ENCODE measurements at regions not wholly inside any gene's neighbourhood (a gene's known extent, or its start where the extent isn't known, plus 50 kb on each side); places are given as distances from the start of the nearest gene placed in this dataset.
"Not testable (repeated sequence)": the region's sequence is repeated elsewhere in the genome, so short reads cannot be mapped to it uniquely, and the experiment has no call there.

- DNase-seq (ENCODE audit: low spot score) = no peak
- intact Hi-C loops (cut with DNase I) = no loop called here
These were observed 446.0 kb downstream of the EFNB2 start for GRCh38 chr13:106089261-106089980.

GRCh38 chr13:106088085-106088484 lies 447.4 kb downstream of the EFNB2 start:
- DNase-seq (ENCODE audit: low spot score) = no peak
- intact Hi-C loops (cut with DNase I) = no loop called here

- intact Hi-C loops (cut with DNase I) = no loop called here
- no peak for DNase-seq (ENCODE audit: low spot score)
These were observed 448.3 kb downstream of the EFNB2 start for GRCh38 chr13:106087201-106087600.

- no peak for DNase-seq (ENCODE audit: low spot score)
These were observed 451.7 kb downstream of the EFNB2 start for GRCh38 chr13:106083620-106084350.

GRCh38 chr13:106081221-106081620 lies 454.2 kb downstream of the EFNB2 start:
- intact Hi-C loops (cut with DNase I) = loop anchor here in 1 of 2 donors (5.0 kb wide), 1 partner anchor 1884 kb away; no protein-coding TSS in a partner anchor
- DNase-seq (ENCODE audit: low spot score) = not testable (repeated sequence)

More at GRCh38 chr13:106083620-106084350, 451.7 kb downstream of the EFNB2 start:
- intact Hi-C loops (cut with DNase I) = loop anchor here in 1 of 2 donors (5.0 kb wide), 1 partner anchor 1886 kb away; no protein-coding TSS in a partner anchor

GRCh38 chr13:106078191-106078590 lies 457.3 kb downstream of the EFNB2 start:
- no peak for DNase-seq (ENCODE audit: low spot score)
- intact Hi-C loops (cut with DNase I) = no loop called here

GRCh38 chr13:106077017-106077416 lies 458.4 kb downstream of the EFNB2 start:
- intact Hi-C loops (cut with DNase I) = no loop called here
- DNase-seq (ENCODE audit: low spot score) = no peak

GRCh38 chr13:106072014-106072413 lies 463.4 kb downstream of the EFNB2 start:
- DNase-seq (ENCODE audit: low spot score) = no peak
- intact Hi-C loops (cut with DNase I) = no loop called here

GRCh38 chr13:106063591-106064313 lies 471.7 kb downstream of the EFNB2 start:
- intact Hi-C loops (cut with DNase I) = no loop called here
- DNase-seq (ENCODE audit: low spot score) = no peak

GRCh38 chr13:106061781-106062180 lies 473.7 kb downstream of the EFNB2 start:
- intact Hi-C loops (cut with DNase I) = no loop called here
- DNase-seq (ENCODE audit: low spot score) = no peak

- DNase-seq (ENCODE audit: low spot score) = no peak
- intact Hi-C loops (cut with DNase I) = no loop called here
These were observed 478.6 kb downstream of the EFNB2 start for GRCh38 chr13:106056851-106057250.

GRCh38 chr13:106052200-106052767 lies 483.2 kb downstream of the EFNB2 start:
- no peak for DNase-seq (ENCODE audit: low spot score)
- intact Hi-C loops (cut with DNase I) = no loop called here

GRCh38 chr13:106049171-106049570 lies 486.3 kb downstream of the EFNB2 start:
- intact Hi-C loops (cut with DNase I) = loop anchor here in 1 of 2 donors (2.0 kb wide), 1 partner anchor 44 kb away; no protein-coding TSS in a partner anchor
- DNase-seq (ENCODE audit: low spot score) = no peak

- no peak for DNase-seq (ENCODE audit: low spot score)
- intact Hi-C loops (cut with DNase I) = loop anchor here in 1 of 2 donors (2.0 kb wide), 1 partner anchor 44 kb away; no protein-coding TSS in a partner anchor
These were observed 487.1 kb downstream of the EFNB2 start for GRCh38 chr13:106048386-106048785.

- DNase-seq (ENCODE audit: low spot score) = no peak
- intact Hi-C loops (cut with DNase I) = loop anchor here in 1 of 2 donors (2.0 kb wide), 1 partner anchor 43 kb away; no protein-coding TSS in a partner anchor
These were observed 487.6 kb downstream of the EFNB2 start for GRCh38 chr13:106047859-106048258.

GRCh38 chr13:106042996-106043581 lies 492.4 kb downstream of the EFNB2 start:
- intact Hi-C loops (cut with DNase I) = no loop called here
- DNase-seq (ENCODE audit: low spot score) = no peak

GRCh38 chr13:106041445-106041844 lies 494.0 kb downstream of the EFNB2 start:
- intact Hi-C loops (cut with DNase I) = no loop called here

GRCh38 chr13:106038752-106039151 lies 496.7 kb downstream of the EFNB2 start:
- intact Hi-C loops (cut with DNase I) = loop anchor here in 1 of 2 donors (2.0 kb wide), 1 partner anchor 68 kb away; no protein-coding TSS in a partner anchor
- no peak for DNase-seq (ENCODE audit: low spot score)

More at GRCh38 chr13:106041445-106041844, 494.0 kb downstream of the EFNB2 start:
- DNase-seq (ENCODE audit: low spot score) = no peak

GRCh38 chr13:106036870-106037269 lies 498.6 kb downstream of the EFNB2 start:
- no peak for DNase-seq (ENCODE audit: low spot score)
- intact Hi-C loops (cut with DNase I) = no loop called here

Measured in posterior vena cava (tissue), 2 donors.